ENCODE measurements at regions not wholly inside any gene's neighbourhood (a gene's known extent, or its start where the extent isn't known, plus 50 kb on each side); places are given as distances from the start of the nearest gene placed in this dataset.

- no peak for DNase-seq (ENCODE audit: low spot score)
Observed at GRCh38 chr3:98999675-99000074, 98.2 kb upstream of the DCBLD2 start.

DNA sequence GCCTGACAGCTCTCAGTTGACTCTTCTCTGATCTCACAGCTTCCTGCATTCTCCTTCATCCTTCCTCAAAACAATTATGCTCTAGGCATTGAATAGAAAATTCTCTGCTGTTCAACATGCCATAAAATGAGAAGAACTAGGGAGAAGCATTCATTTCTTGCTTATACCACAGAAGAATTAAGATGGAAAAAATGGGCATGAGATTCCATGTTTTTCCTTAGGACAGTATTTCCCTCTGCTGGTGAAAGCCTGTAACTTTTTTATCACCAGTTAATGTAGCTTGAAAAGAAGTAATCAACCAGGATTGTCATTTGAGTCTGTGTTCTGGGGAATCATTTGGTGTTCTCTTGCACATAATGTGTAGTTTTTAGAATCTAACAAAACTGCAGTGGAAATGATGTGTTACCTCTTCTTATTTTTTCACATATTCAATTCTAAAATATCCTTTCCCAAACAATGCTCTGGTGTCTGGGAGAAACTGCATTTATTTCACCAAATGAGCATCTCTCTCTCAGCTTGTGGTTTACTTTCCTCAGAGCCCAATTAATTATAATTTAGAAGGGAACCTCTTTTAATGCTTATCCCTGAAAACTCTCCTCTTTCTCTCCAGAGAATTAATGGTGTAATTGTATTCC is 92.8 kb upstream of the DCBLD2 start:
- peak; percentile 48 for DNase-seq (ENCODE audit: low spot score)

DNA sequence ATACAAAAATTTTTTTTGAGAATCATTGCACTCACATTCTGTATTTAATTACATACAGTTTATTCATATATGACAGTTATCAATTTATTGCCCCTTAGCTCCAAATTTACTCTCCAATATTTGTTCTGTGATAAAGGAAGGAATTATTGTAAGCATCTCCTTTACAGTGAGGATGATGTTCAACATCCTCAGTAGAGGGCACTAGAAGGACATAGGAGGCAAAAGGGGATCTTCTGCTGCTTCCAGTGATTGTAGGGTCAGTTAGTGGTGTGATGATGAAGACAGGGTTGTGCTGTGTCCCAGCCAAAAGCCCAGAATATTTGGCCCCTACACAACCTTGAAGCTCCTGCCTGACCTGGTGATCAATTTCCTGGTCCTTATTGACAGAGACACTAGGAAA is 89.9 kb upstream of the DCBLD2 start:
- DNase-seq (ENCODE audit: low spot score): no peak

GRCh38 chr3:98990657-98991056 is 89.2 kb upstream of the DCBLD2 start:
- no peak for DNase-seq (ENCODE audit: low spot score)

DNA sequence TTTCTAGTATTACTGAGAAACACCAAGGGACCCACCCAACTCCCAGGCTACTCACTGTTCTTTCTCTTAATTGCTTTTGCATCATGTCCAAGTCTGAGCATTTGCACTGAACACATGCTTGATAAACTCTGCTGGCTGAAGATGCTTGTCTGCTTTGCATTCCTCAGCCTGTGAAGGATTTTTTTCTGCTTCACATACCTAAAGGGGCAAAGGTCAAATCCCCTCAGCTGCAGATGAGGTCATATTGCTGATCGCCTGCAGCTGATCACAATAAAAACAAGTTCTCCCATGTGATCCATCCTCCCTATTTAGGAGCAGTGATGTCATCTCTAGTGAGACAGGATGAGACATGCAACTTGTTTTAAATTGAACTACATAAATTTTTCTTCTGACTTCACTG is 84.6 kb upstream of the DCBLD2 start:
- peak; percentile 53 for DNase-seq (ENCODE audit: low spot score)

DNA sequence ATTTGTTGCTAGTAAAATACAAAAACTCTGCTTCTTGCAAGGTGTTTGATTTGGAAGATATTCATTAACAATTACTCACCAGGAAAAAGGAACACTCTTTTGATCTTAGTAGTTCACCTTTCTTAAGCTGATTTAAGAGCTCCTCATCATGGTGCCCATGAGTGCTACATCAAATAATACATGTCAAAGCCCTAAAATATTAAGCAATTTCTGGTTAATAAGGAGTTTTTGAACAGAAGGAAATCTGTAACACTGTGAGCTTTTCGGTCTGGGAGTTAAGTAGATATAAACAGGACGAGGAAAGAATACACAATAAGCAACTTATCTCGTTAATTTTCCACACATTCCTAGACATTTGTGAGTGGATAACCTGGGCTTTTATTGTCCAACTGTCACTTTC is 83.9 kb upstream of the DCBLD2 start:
- DNase-seq (ENCODE audit: low spot score): no peak

DNA sequence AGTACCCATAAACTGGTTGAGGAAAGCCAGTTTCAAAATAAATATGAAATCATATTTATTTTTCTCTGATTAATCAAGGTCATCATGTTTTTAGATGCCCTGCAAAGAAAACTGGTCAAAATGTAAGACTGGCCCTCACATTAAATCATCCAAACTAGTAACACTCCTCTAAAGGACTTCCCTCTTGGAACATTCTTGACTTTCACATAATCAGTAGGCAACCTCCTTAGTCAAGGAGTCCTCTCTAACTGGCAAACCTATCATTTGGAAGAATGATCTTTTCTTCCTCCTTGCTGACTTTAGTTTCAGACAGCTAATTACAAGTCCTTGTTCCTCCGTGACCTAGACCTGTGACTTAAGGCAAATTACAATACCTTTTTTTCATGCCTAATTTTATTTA is 82.5 kb upstream of the DCBLD2 start:
- DNase-seq (ENCODE audit: low spot score): no peak

DNA sequence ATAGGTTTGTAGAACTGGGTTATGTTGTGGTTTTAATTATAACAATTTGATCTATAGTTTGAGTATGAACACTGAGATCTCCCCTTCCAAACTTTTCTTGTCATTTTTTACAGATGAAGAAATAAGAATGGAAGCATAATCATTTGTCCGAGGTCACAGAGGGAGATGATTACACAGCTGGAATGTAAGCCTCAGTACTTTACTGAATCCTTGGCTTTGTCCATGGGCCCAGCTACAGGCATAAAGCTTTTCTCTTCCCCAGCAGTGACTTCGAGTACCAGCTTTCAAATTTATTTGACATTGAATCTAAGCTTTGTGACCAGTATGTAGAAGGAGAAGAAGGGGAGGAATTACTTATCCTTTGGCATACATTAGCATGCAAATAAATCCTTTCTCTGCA is 80.9 kb upstream of the DCBLD2 start:
- DNase-seq (ENCODE audit: low spot score): no peak

- peak; percentile 51 for DNase-seq (ENCODE audit: low spot score)
Observed at GRCh38 chr3:98980915-98981596, 79.6 kb upstream of the DCBLD2 start.

- no peak for DNase-seq (ENCODE audit: low spot score)
Observed at GRCh38 chr3:98979296-98979695, 77.8 kb upstream of the DCBLD2 start.

DNA sequence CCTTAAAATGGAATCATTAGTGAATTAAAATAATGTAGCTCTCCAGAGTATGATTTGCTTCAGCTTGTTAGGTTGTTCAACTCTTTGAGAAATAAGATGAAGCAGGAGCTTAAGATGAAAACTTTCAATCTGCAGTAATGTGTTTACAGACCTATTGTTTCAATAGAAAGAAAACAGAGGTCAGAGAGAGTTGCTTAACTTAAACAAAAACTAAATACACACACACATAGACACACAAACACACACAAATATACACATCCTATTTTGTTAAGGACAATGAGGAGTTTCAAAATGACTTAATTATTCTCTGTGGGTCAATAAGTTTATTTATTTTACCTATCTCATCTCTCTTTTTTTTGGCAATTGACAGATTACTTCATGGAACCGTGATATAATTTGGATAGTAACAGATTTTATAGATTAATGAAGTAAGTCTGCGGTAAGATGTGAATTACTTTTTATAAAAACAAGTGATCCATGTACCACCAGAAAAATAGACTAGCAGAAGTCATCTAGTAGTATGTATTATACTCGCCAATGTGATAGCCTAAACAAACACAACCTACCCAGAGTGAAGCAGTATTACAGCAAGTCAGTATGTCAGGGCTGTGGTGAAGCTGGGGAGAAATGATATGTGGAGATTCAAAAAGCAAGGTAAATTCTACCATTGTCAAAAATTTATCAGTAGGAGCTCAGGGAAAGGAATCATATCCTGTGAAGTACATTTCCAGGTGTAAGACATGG is 76.7 kb upstream of the DCBLD2 start:
- no peak for DNase-seq (ENCODE audit: low spot score)

DNA sequence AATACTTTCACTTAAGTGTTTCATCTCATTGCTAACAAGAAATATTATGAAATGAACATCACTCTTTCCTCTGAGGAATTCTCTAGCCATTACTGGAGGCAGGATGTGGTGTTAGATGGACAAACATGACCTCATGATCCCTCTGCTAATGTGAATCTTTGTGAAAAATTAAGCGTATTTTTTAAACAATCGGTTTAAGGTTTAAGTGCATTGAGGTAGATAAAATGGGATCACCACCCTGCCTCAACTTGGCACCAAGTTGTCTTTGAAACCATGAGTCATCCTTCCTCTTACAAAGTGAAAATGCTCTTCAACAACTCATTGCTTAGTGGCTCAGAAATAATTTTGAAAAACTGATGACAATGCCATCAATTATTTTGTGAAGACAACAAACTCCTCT is 76.0 kb upstream of the DCBLD2 start:
- peak; percentile 85 for DNase-seq (ENCODE audit: low spot score)

- DNase-seq (ENCODE audit: low spot score): no peak
Observed at GRCh38 chr3:98974442-98974841, 72.9 kb upstream of the DCBLD2 start.

- DNase-seq (ENCODE audit: low spot score): peak; percentile 26
Observed at GRCh38 chr3:98972720-98973119, 71.2 kb upstream of the DCBLD2 start.

GRCh38 chr3:98972155-98972554 is 70.7 kb upstream of the DCBLD2 start:
- DNase-seq (ENCODE audit: low spot score): peak; percentile 83

- no peak for DNase-seq (ENCODE audit: low spot score)
Observed at GRCh38 chr3:98971169-98971681, 69.7 kb upstream of the DCBLD2 start.

DNA sequence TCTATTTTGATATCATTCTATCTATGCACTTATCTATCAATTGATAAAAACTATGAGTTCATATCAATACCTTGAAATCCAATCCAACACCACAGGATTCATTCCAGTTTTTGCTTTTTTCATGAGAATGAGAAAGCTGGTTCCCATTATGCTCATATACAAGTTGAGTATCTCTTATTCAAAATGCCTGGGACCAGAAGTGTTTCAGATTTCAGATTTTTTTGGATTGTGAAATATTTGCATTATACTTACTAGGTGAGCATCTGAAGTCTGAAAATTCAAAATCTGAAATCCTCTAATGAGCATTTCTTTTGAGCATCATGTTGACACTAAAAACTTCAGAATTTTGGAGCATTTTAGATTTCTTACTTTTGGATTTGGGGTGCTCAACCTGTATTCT is 67.8 kb upstream of the DCBLD2 start:
- DNase-seq (ENCODE audit: low spot score): no peak

DNA sequence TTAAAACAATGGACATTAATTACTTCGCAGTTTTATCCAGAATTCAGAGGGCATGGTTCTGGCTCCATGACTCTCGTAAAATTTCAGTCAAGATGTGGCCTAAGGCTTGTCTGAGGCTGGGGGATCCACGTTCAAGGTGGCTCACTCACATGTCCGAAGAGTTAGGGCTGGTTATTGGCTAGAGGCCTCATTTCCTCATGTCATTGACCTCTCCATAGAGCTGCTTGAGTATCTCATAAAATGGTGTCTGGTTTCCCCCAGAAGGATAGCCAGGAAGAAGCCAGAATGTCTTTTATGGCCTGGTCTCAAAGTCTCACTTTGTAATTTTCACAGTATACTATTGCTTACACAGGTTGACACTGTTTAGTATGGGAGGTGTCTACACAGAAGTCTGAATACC is 67.3 kb upstream of the DCBLD2 start:
- DNase-seq (ENCODE audit: low spot score): no peak

GRCh38 chr3:98968347-98968746 is 66.9 kb upstream of the DCBLD2 start:
- no peak for DNase-seq (ENCODE audit: low spot score)

- no peak for DNase-seq (ENCODE audit: low spot score)
Observed at GRCh38 chr3:98967758-98968157, 66.3 kb upstream of the DCBLD2 start.

DNA sequence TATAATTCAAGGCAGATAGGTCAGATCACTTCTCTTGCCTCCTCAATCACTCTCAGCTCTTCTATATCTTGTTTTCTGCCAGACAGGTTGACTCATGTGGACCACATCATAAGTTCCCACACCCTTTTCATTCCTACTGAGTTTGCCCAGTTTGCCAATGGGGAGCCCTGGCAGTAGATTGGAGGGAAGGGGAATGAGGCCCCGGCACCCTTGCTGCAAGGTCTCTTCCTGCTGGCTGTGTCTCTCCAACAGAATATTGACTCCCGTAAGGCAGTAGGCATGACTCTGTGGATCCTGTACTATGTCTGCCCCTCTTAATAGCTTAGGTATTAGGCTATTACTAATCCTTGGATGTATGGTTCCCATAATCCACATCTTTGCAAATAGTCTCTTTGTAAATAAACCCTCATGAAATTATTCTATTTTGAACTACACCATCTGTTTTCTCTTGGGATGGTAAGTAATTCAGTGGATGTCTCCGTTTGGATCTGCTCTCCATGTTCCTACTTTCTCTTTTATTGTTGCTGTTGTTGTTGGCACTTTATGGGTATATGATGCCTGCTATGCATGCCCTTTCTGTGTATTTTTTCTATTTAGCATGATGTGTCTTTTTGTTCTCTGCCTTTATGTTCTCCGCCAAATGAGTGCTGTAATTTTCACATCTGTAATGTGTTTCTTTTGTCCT is 65.5 kb upstream of the DCBLD2 start:
- peak; percentile 48 for DNase-seq (ENCODE audit: low spot score)

GRCh38 chr3:98966434-98966833 is 64.9 kb upstream of the DCBLD2 start:
- DNase-seq (ENCODE audit: low spot score): no peak
